ENCODE measurements at regions not wholly inside any gene's neighbourhood (a gene's known extent, or its start where the extent isn't known, plus 50 kb on each side); places are given as distances from the start of the nearest gene placed in this dataset.

GRCh38 chr9:89813482-89813881 lies 208.7 kb downstream of the GADD45G start:
- Histone ChIP-seq H2BK15ac (ENCODE audit: low read length) (no peak overlapping the region), H4K91ac (replicated peaks; ENCODE audit: insufficient read length, low read length) (no peak overlapping the region), H2BK20ac (ENCODE audit: low read length) (no peak overlapping the region), H3K4me2 (ENCODE audit: insufficient read depth in 1 of 2, low read depth in 2 of 2, low read length in 2 of 2) (no peak overlapping the region), H2BK120ac (replicated peaks; ENCODE audit: low read depth, low read length) (no peak overlapping the region), H3K9ac (replicated peaks in 1 of 4; ENCODE audit: extremely low read depth in 1 of 4, low read depth in 3 of 4, low read length in 3 of 4) (no peak overlapping the region), H4K5ac (ENCODE audit: insufficient read length, low read depth, low read length) (no peak overlapping the region), H3K23ac (ENCODE audit: insufficient read length) (no peak overlapping the region), H3K27me3 (replicated peaks in 1 of 4; ENCODE audit: control insufficient read depth in 3 of 4, extremely low read depth in 1 of 4, insufficient read depth in 3 of 4, low read length in 3 of 4) (peaks cover 0 to 2% (median 0%) of the 10 kb centered on the region in 4 experiments; a peak in 1 of 7 replicates), H3K79me1 (ENCODE audit: low read depth, low read length) (no peaks in the 10 kb centered on the region), H3K79me2 (ENCODE audit: control insufficient read depth in 1 of 2, insufficient read depth in 2 of 2, low read length in 2 of 2) (no peaks in the 10 kb centered on the region), H4K20me1 (replicated peaks in 1 of 2; ENCODE audit: control insufficient read depth in 1 of 2, insufficient read depth in 2 of 2, low read length in 2 of 2) (no peaks in the 10 kb centered on the region), H3K9me3 (ENCODE audit: insufficient read depth in 2 of 2, low read depth in 1 of 2, low read length in 1 of 2) (no peaks in the 10 kb centered on the region), H3K23me2 (ENCODE audit: low read depth, low read length) (no peaks in the 10 kb centered on the region), H2BK12ac (ENCODE audit: low read depth, low read length) (no peak overlapping the region), H3K27ac (ENCODE audit: low read depth, low read length) (no peak overlapping the region), H2AK5ac (ENCODE audit: low read depth, low read length) (0 out of 2 replicates have a peak overlapping the region, but pooled peaks have one; percentile 39), H3K14ac (ENCODE audit: insufficient read length) (no peak overlapping the region), H3K4me1 (replicated peaks in 1 of 4; ENCODE audit: control insufficient read depth in 3 of 4, insufficient read depth in 4 of 4, low read length in 3 of 4) (no peaks in the 10 kb centered on the region; a peak in 2 of 7 replicates), H3K36me3 (ENCODE audit: control insufficient read depth in 2 of 4, insufficient read depth in 4 of 4, low read length in 3 of 4) (no peaks in the 10 kb centered on the region), H3K18ac (ENCODE audit: extremely low read depth, low read length) (no peak overlapping the region), H2BK5ac (ENCODE audit: low read depth, low read length) (0 out of 2 replicates have a peak overlapping the region, but pooled peaks have one; percentile 4), H3K4ac (replicated peaks; ENCODE audit: insufficient read length, low read depth, low read length) (no peak overlapping the region), H3K4me3 (ENCODE audit: extremely low read depth in 1 of 4, insufficient read depth in 2 of 4, low read depth in 3 of 4, low read length in 4 of 4) (no peak overlapping the region), H2AFZ (ENCODE audit: low read length) (no peak overlapping the region), H4K8ac (ENCODE audit: extremely low read depth, insufficient read depth, low read length) (no peak overlapping the region), H3K56ac (replicated peaks; ENCODE audit: insufficient read length, low read depth, low read length) (no peak overlapping the region)
- TF ChIP-seq CHD2 (IDR thresholded peaks at IDR 0.05; ENCODE audit: low read length) (no peak), RAD21 (IDR thresholded peaks at IDR 0.05 in 1 of 2, conservative IDR thresholded peaks at IDR 0.05 in 1 of 2; ENCODE audit: low read depth in 2 of 2, low read length in 2 of 2) (no peak), BCL11A (IDR thresholded peaks at IDR 0.05; ENCODE audit: low read depth in 2 of 2, low read length in 2 of 2) (no peak), YY1 (IDR thresholded peaks at IDR 0.05; ENCODE audit: low read depth, low read length) (no peak), RFX5 (IDR thresholded peaks at IDR 0.05; ENCODE audit: borderline replicate concordance, low read depth, low read length) (no peak)
- WGBS, 2 experiments (ENCODE audit: extremely low coverage in 1 of 2, insufficient coverage in 1 of 2, insufficient read length in 1 of 2, insufficient replicate concordance in 2 of 2, low coverage in 1 of 2, low lambda C conversion rate in 2 of 2, missing lambda C conversion rate in 1 of 2) = 89% methylated on average over 5 of the region's 5 CpGs; no CpG with 5 or more reads in 1 of the 2 experiments
- DNase-seq (ENCODE audit: low read depth in 1 of 2, low spot score in 2 of 2) (peak in 1 of 2 experiments; percentile 20), FAIRE-seq (no peak)
- ChIA-PET POLR2A (ENCODE audit: partially characterized antibody) (no interaction called here), CTCF (ENCODE audit: partially characterized antibody) (interaction anchor here (1.5 to 2.2 kb wide), 2 partner anchors 13 to 210 kb away, joined by 5 read pairs; no protein-coding TSS in a partner anchor)

Data from H1 (cell line).